Gastrocnemius medialis (tissue), 4 donors: ENCODE measurements at regions not wholly inside any gene's neighbourhood (a gene's known extent, or its start where the extent isn't known, plus 50 kb on each side); places are given as distances from the start of the nearest gene placed in this dataset.

ENCODE experiments used
- POLR2A ChIP-seq, 2 donors: fragments of 450-650 bp; IDR thresholded peaks; one replicate each; pipeline ENCODE4 v1.6.1; 2017; ENCODE audit warnings: antibody characterized with exemption in 2 of 2, mild to moderate bottlenecking in 2 of 2, moderate library complexity in 2 of 2
- TF ChIP-seq, protein P1 (sequence below), 5 experiments: fragments of 450-650 bp in 3 of 5; fragments of 200-600 bp in 2 of 5; sonication (generic) in 2 of 5; IDR thresholded peaks in 4 of 5; conservative IDR thresholded peaks in 1 of 5; 1 replicate in 4 of 5; 2 replicates in 1 of 5; pipeline ENCODE4 v1.5.1; 2016 to 2019; ENCODE audit warnings: antibody characterized with exemption in 5 of 5, mild to moderate bottlenecking in 3 of 5, moderate library complexity in 3 of 5

DNA sequence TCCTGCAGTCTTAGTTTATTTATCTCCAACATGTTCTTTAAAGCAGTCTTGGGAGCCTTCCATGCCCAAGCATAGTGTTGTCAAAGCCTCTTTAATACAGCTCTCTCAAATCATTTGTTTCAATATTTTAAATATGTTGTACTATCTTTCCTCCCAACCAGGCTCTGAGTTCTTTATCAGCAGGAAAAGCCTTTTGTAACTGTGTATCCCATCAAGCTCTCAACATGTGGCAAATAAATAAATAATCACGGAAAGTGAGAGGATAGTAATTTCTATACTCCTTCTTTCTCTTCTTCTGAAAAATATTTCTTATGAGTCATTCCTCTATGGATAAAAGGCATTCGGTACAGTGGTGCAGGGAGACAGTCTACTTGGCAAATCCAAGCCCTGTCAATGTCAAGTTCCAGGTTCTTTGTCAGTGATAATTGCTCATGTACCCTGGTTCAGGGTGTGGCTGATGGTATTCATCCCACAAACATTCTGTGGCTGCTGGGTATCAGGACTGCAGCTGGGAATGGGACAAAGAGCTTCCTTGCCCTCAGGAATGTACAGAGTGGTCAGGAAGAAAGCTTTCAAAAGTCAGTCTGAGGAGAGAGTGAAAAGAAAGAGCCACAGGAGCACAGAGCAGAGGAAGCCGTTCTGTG, 384.3 kb downstream of the EFNB2 start:
- TF ChIP-seq, protein P1, sequence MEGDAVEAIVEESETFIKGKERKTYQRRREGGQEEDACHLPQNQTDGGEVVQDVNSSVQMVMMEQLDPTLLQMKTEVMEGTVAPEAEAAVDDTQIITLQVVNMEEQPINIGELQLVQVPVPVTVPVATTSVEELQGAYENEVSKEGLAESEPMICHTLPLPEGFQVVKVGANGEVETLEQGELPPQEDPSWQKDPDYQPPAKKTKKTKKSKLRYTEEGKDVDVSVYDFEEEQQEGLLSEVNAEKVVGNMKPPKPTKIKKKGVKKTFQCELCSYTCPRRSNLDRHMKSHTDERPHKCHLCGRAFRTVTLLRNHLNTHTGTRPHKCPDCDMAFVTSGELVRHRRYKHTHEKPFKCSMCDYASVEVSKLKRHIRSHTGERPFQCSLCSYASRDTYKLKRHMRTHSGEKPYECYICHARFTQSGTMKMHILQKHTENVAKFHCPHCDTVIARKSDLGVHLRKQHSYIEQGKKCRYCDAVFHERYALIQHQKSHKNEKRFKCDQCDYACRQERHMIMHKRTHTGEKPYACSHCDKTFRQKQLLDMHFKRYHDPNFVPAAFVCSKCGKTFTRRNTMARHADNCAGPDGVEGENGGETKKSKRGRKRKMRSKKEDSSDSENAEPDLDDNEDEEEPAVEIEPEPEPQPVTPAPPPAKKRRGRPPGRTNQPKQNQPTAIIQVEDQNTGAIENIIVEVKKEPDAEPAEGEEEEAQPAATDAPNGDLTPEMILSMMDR (IDR thresholded peaks at IDR 0.05 in 4 of 5, conservative IDR thresholded peaks at IDR 0.05 in 1 of 5) = no peak
- TF ChIP-seq POLR2A (IDR thresholded peaks at IDR 0.05) = no peak
